ENCODE measurements at regions not wholly inside any gene's neighbourhood (a gene's known extent, or its start where the extent isn't known, plus 50 kb on each side); places are given as distances from the start of the nearest gene placed in this dataset.

GRCh38 chr3:74847093-74847492 is 232.6 kb upstream of the CNTN3 start:
- TF ChIP-seq EGR1 (IDR thresholded peaks at IDR 0.05; ENCODE audit: low read depth) (no peak), CTCF (IDR thresholded peaks at IDR 0.05 in 2 of 3, conservative IDR thresholded peaks at IDR 0.05 in 1 of 3; ENCODE audit: borderline replicate concordance in 1 of 3, insufficient read depth in 1 of 3, low read depth in 2 of 3, low read length in 2 of 3) (no peak), SP1 (IDR thresholded peaks at IDR 0.05; ENCODE audit: low read depth) (no peak), EZH2phosphoT487 (IDR thresholded peaks at IDR 0.05; ENCODE audit: borderline replicate concordance) (no peak), SIN3A (IDR thresholded peaks at IDR 0.05; ENCODE audit: low read depth) (no peak), EZH2 (IDR thresholded peaks at IDR 0.05) (no peak), CBX3 (IDR thresholded peaks at IDR 0.05; ENCODE audit: low read depth) (no peak), ELF1 (IDR thresholded peaks at IDR 0.05; ENCODE audit: borderline replicate concordance, low read depth) (no peak), SRF (IDR thresholded peaks at IDR 0.05; ENCODE audit: low read depth) (no peak), CEBPB (IDR thresholded peaks at IDR 0.05; ENCODE audit: low read depth) (no peak), FOSL1 (IDR thresholded peaks at IDR 0.05; ENCODE audit: low read depth) (no peak), ATF3 (IDR thresholded peaks at IDR 0.05) (no peak)

Data from HCT116 (cell line).